Fibroblast of the aortic adventitia (primary cell): ENCODE measurements at regions not wholly inside any gene's neighbourhood (a gene's known extent, or its start where the extent isn't known, plus 50 kb on each side); places are given as distances from the start of the nearest gene placed in this dataset.

ENCODE experiments used
- DNase-seq: peaks from one replicate; pipeline ENCODE4 v3.0.0-alpha.2; 2010; ENCODE audit warnings: low read depth
- H3K4me3 ChIP-seq: 2 replicates; pipeline ENCODE4 v1.5.1; 2011; ENCODE audit warnings: low read depth, mild to moderate bottlenecking, control low read depth, low read length, moderate library complexity
- TF ChIP-seq, protein P1 (sequence below): IDR thresholded peaks from 2 replicates; pipeline ENCODE4 v1.5.1; 2011; ENCODE audit warnings: mild to moderate bottlenecking, low read length, control low read depth, inconsistent platforms; ENCODE audit not compliant: insufficient read depth

DNA sequence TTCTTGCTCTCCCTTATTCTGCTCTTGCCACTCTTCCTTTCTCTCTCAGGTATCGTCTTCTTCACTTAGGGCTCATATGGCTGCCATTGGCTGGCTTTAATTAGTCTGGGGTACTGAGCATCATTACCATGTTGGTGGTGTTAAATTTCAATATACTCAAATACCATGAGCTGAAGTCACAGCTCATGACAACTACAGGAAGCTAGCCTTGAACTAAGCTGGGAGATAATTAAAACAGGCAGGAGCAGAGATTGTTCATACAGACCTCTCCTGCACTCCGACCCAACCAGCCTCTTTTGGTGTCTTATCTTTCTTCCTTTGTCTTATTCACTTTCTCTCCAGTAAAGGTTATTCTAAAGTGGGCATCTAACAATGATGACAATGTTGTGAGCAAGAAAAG is 130.9 kb upstream of the BLID start:
- TF ChIP-seq, protein P1, sequence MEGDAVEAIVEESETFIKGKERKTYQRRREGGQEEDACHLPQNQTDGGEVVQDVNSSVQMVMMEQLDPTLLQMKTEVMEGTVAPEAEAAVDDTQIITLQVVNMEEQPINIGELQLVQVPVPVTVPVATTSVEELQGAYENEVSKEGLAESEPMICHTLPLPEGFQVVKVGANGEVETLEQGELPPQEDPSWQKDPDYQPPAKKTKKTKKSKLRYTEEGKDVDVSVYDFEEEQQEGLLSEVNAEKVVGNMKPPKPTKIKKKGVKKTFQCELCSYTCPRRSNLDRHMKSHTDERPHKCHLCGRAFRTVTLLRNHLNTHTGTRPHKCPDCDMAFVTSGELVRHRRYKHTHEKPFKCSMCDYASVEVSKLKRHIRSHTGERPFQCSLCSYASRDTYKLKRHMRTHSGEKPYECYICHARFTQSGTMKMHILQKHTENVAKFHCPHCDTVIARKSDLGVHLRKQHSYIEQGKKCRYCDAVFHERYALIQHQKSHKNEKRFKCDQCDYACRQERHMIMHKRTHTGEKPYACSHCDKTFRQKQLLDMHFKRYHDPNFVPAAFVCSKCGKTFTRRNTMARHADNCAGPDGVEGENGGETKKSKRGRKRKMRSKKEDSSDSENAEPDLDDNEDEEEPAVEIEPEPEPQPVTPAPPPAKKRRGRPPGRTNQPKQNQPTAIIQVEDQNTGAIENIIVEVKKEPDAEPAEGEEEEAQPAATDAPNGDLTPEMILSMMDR: no peak
- DNase-seq: no peak
- no peak overlapping the region for H3K4me3 ChIP-seq

DNA sequence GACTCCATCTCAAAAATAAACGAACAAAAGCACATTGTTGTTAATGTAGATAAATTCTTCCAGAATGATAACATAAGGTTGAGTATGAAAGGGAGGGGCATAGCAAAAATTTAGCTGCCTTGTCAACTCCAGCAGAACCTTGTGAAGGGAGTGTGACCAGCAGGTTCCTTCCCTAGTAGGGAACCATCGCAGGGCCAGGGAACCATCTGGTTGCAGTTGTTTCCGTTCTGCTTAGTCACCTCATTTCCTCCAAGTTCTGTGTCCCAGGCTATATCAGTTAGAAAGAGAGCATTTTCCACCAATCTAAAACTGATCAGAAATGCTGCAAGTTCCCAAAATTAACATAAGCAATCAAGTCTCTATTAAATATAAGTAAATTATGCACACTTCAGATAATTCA is 126.7 kb upstream of the BLID start:
- no peak overlapping the region for H3K4me3 ChIP-seq
- DNase-seq: no peak
- TF ChIP-seq, protein P1: no peak

DNA sequence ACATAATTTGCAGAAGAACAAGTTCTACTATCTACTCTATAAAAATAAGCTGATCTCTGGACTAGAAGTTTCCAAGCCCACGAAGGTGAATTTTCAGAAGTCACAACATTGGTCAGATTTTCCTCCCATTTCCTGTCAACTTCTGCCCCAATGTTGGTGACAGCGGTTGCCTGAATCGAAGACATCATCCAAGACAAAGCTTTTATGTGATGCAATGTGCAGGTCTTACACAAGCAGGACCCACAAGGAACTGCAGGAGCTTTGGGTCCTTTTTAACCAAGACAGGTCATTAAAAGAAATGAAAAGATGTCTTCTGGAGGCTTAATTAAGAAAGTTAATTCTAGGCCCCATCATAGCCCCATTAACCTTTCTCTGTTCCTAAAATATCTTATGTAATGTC is 125.6 kb upstream of the BLID start:
- H3K4me3 ChIP-seq: no peak overlapping the region
- DNase-seq: no peak
- TF ChIP-seq, protein P1: no peak

DNA sequence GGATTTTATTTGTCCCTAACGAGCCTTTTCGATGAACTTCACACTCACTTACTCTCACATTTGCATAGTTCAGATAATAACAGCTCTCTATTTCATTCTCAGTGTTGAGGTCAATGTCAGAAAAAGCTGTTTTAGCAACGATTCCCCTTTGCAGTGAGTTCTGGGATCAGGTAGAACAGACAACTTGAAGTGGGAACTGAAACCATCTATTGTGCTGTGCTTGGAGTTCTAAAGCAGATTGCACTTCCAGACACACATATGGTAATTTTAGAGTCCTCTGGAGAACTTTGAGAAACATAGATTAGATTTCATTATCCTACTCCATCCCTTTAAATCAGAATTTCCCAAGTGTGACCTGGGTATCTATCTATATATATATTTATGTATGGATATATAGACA is 124.6 kb upstream of the BLID start:
- H3K4me3 ChIP-seq: no peak overlapping the region
- DNase-seq: no peak
- TF ChIP-seq, protein P1: no peak

DNA sequence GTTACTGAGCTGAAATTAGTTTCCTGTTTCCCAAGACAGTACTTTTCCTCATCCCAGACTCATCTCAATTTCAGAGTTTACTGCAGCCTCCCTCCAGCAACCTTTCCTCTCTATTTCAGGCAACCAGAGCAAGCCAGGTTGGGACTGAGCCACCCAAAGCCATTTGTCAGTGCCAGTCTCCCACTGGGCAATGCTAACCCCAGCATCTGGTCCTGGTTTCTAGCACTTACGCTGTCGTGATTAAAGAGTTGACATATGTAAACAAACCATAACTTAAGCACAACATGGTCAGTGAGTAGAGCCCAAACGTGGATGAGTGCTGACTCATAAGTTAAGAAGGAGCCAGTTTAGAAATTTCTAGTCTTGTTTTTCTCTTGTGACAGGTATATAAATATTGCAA is 119.6 kb upstream of the BLID start:
- no peak overlapping the region for H3K4me3 ChIP-seq
- TF ChIP-seq, protein P1: no peak
- peak; percentile 97 for DNase-seq

DNA sequence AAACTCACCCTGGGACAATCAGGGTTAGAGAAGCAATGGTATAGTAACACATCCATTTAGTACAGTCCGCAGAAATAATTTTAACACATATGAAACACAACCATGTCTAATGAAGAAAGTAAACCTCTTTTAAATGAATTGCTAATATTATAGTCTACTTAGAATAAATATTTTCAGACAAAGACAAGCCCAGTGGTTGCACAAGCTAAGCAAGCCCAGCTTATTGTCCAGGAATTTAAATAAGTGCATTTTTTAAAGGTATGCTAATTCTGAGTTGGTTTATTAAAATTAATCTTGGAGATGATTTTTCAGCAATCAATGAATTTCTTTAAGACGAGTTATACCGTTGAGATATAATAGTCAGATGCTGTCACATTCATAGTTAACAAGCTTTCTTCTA is 118.8 kb upstream of the BLID start:
- no peak for DNase-seq
- H3K4me3 ChIP-seq: no peak overlapping the region

DNA sequence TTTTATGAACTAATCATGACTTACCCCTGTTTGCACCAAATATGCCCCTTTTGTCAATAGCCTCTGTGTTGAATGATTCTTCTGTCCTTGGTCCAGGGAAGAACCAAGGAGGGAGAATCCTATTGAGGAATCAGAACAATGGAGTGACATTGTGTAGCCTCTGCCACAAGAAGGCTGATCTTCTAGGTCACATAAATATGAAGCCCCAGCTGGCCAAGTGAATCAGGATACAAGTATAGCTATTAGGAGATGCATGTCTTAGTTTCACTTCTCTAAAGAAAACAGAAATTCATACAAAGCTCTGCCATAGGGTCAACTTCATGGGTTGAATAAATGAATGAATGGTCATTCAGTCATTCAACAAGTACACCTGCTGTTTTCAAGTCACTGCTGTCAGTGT is 118.2 kb upstream of the BLID start:
- no peak overlapping the region for H3K4me3 ChIP-seq
- TF ChIP-seq, protein P1: no peak
- DNase-seq: no peak

More for the DNA sequence above, 118.8 kb upstream of the BLID start:
- TF ChIP-seq, protein P1: no peak
